IMR-90 (cell line): ENCODE measurements at regions not wholly inside any gene's neighbourhood (a gene's known extent, or its start where the extent isn't known, plus 50 kb on each side); places are given as distances from the start of the nearest gene placed in this dataset.

Experiments used
- ATAC-seq: fragments of 200-7000 bp; cut with Tn5 transposase; 2 replicates; pipeline ENCODE4 v1.9.1; 2020; ENCODE audit warnings: low read depth, mild to moderate bottlenecking, moderate library complexity
- BruUV-seq: library from RNA; stranded (reverse); fragments of 400-500 nt; replicated peaks from 2 replicates; lab custom pipeline; 2021; lab: Mats Ljungman, UMichigan
- CTCF ChIA-PET: fragments of 300-600 bp; formaldehyde crosslinking; extraction: SDS; loops from one replicate; lab custom pipeline; 2021; ENCODE audit warnings: antibody characterized with exemption; lab: Yijun Ruan, JAX
- POLR2A ChIA-PET: fragments of 300-600 bp; sonication (Branson Sonifier 250); formaldehyde crosslinking; loops from one replicate; lab custom pipeline; 2022; ENCODE audit warnings: antibody characterized with exemption; ENCODE audit not compliant: unreplicated experiment; lab: Charles Lee
- DNase-seq: peaks from one replicate; pipeline ENCODE4 v3.0.0; 2013
- H2AFZ ChIP-seq: replicated peaks from 2 replicates; pipeline ENCODE3; 2013; ENCODE audit warnings: low read length, mild to moderate bottlenecking; ENCODE audit not compliant: poor library complexity
- H2AK5ac ChIP-seq: 2 replicates; pipeline ENCODE4 v1.6.1; 2013; ENCODE audit warnings: low read depth, low read length, inconsistent platforms
- H2AK9ac ChIP-seq: replicated peaks from 2 replicates; pipeline ENCODE3; 2013; ENCODE audit warnings: mild to moderate bottlenecking, low read depth, low read length, moderate library complexity; ENCODE audit not compliant: poor library complexity
- H2BK120ac ChIP-seq: 2 replicates; pipeline ENCODE4 v1.6.1; 2013; ENCODE audit warnings: low read depth, low read length, inconsistent platforms
- H2BK15ac ChIP-seq: 3 replicates; pipeline ENCODE4 v1.6.1; 2013; ENCODE audit warnings: low read depth, low read length, inconsistent platforms
- H2BK20ac ChIP-seq: 2 replicates; pipeline ENCODE4 v1.6.1; 2013; ENCODE audit warnings: low read depth, mild to moderate bottlenecking, inconsistent platforms, low read length, moderate library complexity
- H2BK5ac ChIP-seq: 2 replicates; pipeline ENCODE4 v1.6.1; 2013; ENCODE audit warnings: mild to moderate bottlenecking, low read depth, low read length, inconsistent platforms; ENCODE audit not compliant: poor library complexity, severe bottlenecking
- H3K14ac ChIP-seq: replicated peaks from 2 replicates; pipeline ENCODE4 v1.6.1; 2013; ENCODE audit warnings: low read depth, low read length, inconsistent platforms
- H3K18ac ChIP-seq: 2 replicates; pipeline ENCODE4 v1.6.1; 2013; ENCODE audit warnings: low read depth, low read length, control low read depth
- H3K23ac ChIP-seq: 2 replicates; pipeline ENCODE4 v1.6.1; 2013; ENCODE audit warnings: low read depth, low read length, inconsistent platforms
- H3K27ac ChIP-seq: 2 replicates; pipeline ENCODE4 v1.5.1; 2013; ENCODE audit warnings: mild to moderate bottlenecking, control low read depth, low read length; ENCODE audit not compliant: insufficient read depth
- H3K27me3 ChIP-seq: 2 replicates; pipeline ENCODE4 v1.6.1; 2013; ENCODE audit warnings: low read length; ENCODE audit not compliant: control insufficient read depth, insufficient read depth
- H3K36me3 ChIP-seq: 2 replicates; pipeline ENCODE4 v1.6.1; 2013; ENCODE audit warnings: low read length, mixed read lengths; ENCODE audit not compliant: control insufficient read depth, insufficient read depth
- H3K4ac ChIP-seq: 2 replicates; pipeline ENCODE4 v1.6.1; 2013; ENCODE audit warnings: low read depth, low read length, inconsistent platforms
- H3K4me1 ChIP-seq: 2 replicates; pipeline ENCODE4 v1.6.1; 2013; ENCODE audit warnings: low read length, mixed read lengths; ENCODE audit not compliant: control insufficient read depth, insufficient read depth
- H3K4me2 ChIP-seq: 2 replicates; pipeline ENCODE4 v1.6.1; 2013; ENCODE audit warnings: low read depth, mild to moderate bottlenecking, control low read depth, low read length, moderate library complexity
- H3K4me3 ChIP-seq: 2 replicates; pipeline ENCODE4 v1.5.1; 2013; ENCODE audit warnings: low read depth, mild to moderate bottlenecking, control low read depth, low read length, moderate library complexity; ENCODE audit not compliant: insufficient read depth
- H3K56ac ChIP-seq: 2 replicates; pipeline ENCODE4 v1.6.1; 2013; ENCODE audit warnings: low read length, inconsistent platforms; ENCODE audit not compliant: insufficient read depth; ENCODE audit errors: extremely low read depth
- H3K79me1 ChIP-seq, 2 experiments: 2 replicates each; pipeline ENCODE4 v1.6.1; 2013; ENCODE audit warnings: low read length in 2 of 2, inconsistent platforms in 1 of 2, low read depth in 1 of 2
- H3K9ac ChIP-seq: 2 replicates; pipeline ENCODE4 v1.6.1; 2013; ENCODE audit warnings: low read depth, low read length, control low read depth
- H3K9me1 ChIP-seq: 2 replicates; pipeline ENCODE4 v1.6.1; 2013; ENCODE audit warnings: low read length, inconsistent platforms; ENCODE audit not compliant: insufficient read depth
- H3K9me3 ChIP-seq: 2 replicates; pipeline ENCODE4 v1.6.1; 2013; ENCODE audit warnings: low read length; ENCODE audit not compliant: control insufficient read depth, insufficient read depth
- H4K20me1 ChIP-seq: 2 replicates; pipeline ENCODE4 v1.6.1; 2013; ENCODE audit warnings: low read length, inconsistent platforms; ENCODE audit not compliant: insufficient read depth
- H4K5ac ChIP-seq: 2 replicates; pipeline ENCODE4 v1.6.1; 2013; ENCODE audit warnings: mild to moderate bottlenecking, low read depth, low read length, control low read depth
- H4K8ac ChIP-seq, 2 experiments: 2 replicates each; pipeline ENCODE4 v1.6.1; 2013; ENCODE audit warnings: low read depth in 2 of 2, low read length in 2 of 2, control low read depth in 1 of 2, inconsistent platforms in 1 of 2
- H4K91ac ChIP-seq: 2 replicates; pipeline ENCODE4 v1.6.1; 2013; ENCODE audit warnings: low read depth, low read length, inconsistent platforms; ENCODE audit not compliant: insufficient read depth
- BHLHE40 ChIP-seq: fragments of 150-350 bp; IDR thresholded peaks from 2 replicates; pipeline ENCODE4 v1.6.1; 2016; ENCODE audit warnings: mild to moderate bottlenecking, low read depth, low read length
- CEBPB ChIP-seq: IDR thresholded peaks from 2 replicates; pipeline ENCODE4 v1.6.1; 2012; ENCODE audit warnings: low read depth, low read length, improper control_type of control experiment
- CHD1 ChIP-seq: IDR thresholded peaks from 2 replicates; pipeline ENCODE4 v1.6.1; 2012; ENCODE audit warnings: low read depth, low read length, improper control_type of control experiment
- MAFK ChIP-seq: IDR thresholded peaks from 2 replicates; pipeline ENCODE4 v1.6.1; 2012; ENCODE audit warnings: low read depth, low read length, improper control_type of control experiment
- MXI1 ChIP-seq: IDR thresholded peaks from 2 replicates; pipeline ENCODE4 v1.6.1; 2012; ENCODE audit warnings: low read depth, mild to moderate bottlenecking, low read length, moderate library complexity, borderline replicate concordance
- NFE2L2 ChIP-seq: fragments of 150-350 bp; IDR thresholded peaks from 2 replicates; pipeline ENCODE4 v1.6.1; 2016; ENCODE audit warnings: low read depth, mild to moderate bottlenecking, low read length
- POLR2A ChIP-seq: IDR thresholded peaks from 2 replicates; pipeline ENCODE4 v1.6.1; 2012; ENCODE audit warnings: mild to moderate bottlenecking, low read depth, low read length
- RAD21 ChIP-seq: IDR thresholded peaks from 2 replicates; pipeline ENCODE4 v1.6.1; 2012; ENCODE audit warnings: low read length, improper control_type of control experiment
- RCOR1 ChIP-seq: IDR thresholded peaks from 2 replicates; pipeline ENCODE4 v1.6.1; 2012; ENCODE audit warnings: mild to moderate bottlenecking, low read length, improper control_type of control experiment; ENCODE audit not compliant: insufficient replicate concordance
- SMC3 ChIP-seq: fragments of 150-350 bp; IDR thresholded peaks from 2 replicates; pipeline ENCODE4 v1.6.1; 2016; ENCODE audit warnings: low read depth, mild to moderate bottlenecking, antibody characterized with exemption, low read length, moderate library complexity
- WGBS, 2 experiments: methylation state at CpG; one replicate each; pipeline versions ENCODE4 v1.1.5 to v1.1.7; 2013; ENCODE audit warnings: missing lambda C conversion rate in 2 of 2; ENCODE audit not compliant: insufficient read length in 1 of 2; ENCODE audit errors: extremely low coverage in 2 of 2; 5-methylcytosine and 5-hydroxymethylcytosine counted together
- dilution Hi-C: fragments of 300-500 bp; cut with HindIII; formaldehyde crosslinking; loops from one replicate; pipeline ENCODE4 v1.14.3; 2018; ENCODE audit warnings: low sequenced_read_pairs; ENCODE audit not compliant: unreplicated experiment
- in situ Hi-C: fragments of 300-500 bp; cut with MboI; formaldehyde crosslinking; loops from 3 replicates; pipeline ENCODE4 v1.14.3; 2019; ENCODE audit warnings: low sequenced_read_pairs, inconsistent platforms, mixed read lengths
- intact Hi-C: fragments of 100-400 bp; cut with micrococcal nuclease; formaldehyde crosslinking; loops from 2 replicates; pipeline ENCODE4 v1.10.0; 2022
- TF ChIP-seq, protein P1 (sequence below): fragments of 150-350 bp; IDR thresholded peaks from 2 replicates; pipeline ENCODE4 v1.6.1; 2016; ENCODE audit warnings: low read depth, mild to moderate bottlenecking, low read length, moderate library complexity, borderline replicate concordance
- TF ChIP-seq, protein P2 (sequence below): fragments of 150-350 bp; IDR thresholded peaks from 2 replicates; pipeline ENCODE4 v1.6.1; 2017; ENCODE audit warnings: mild to moderate bottlenecking, antibody characterized with exemption, low read length, low read depth
- TF ChIP-seq, protein P3 (sequence below): conservative IDR thresholded peaks from 2 replicates; pipeline ENCODE4 v1.5.1; 2012; ENCODE audit warnings: mild to moderate bottlenecking, low read depth, low read length, improper control_type of control experiment

DNA sequence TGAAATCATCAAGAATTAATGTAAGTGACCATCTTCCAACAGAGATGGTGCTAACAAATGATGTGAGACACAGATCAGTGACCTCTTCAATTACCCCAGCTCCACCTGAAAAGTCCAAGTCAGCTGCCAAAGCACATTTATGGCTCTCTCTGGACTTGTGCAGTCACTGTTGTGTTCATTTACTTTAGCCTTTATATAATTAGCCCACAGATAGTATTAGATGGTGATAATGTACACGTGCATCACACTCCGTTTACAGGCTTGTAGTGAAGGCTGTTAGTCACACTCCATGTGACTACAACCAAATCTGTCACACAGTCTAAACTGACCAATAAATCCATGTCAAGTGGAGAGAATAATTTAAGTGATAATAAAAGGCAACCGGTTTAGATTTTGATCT, 331.5 kb upstream of the IL12A start:
- Histone ChIP-seq H4K91ac (no peak overlapping the region), H4K5ac (no peak overlapping the region), H2BK20ac (no peak overlapping the region), H2AK5ac (no peak overlapping the region), H3K23ac (no peak overlapping the region), H3K56ac (no peak overlapping the region), H3K4me2 (no peak overlapping the region), H3K27ac (no peak overlapping the region), H2BK5ac (no peak overlapping the region), H3K4ac (no peak overlapping the region), H3K9me3 (peaks cover 5% of the 10 kb centered on the region), H4K20me1 (no peaks in the 10 kb centered on the region), H2BK15ac (no peak overlapping the region), H2BK120ac (no peak overlapping the region), H3K4me1 (no peaks in the 10 kb centered on the region), H2AK9ac (no peak overlapping the region), H4K8ac (no peak overlapping the region), H3K9ac (no peak overlapping the region), H3K9me1 (peaks cover 3% of the 10 kb centered on the region; the same call in 1 of the 2 replicates), H2AFZ (no peak overlapping the region), H3K27me3 (no peaks in the 10 kb centered on the region), H3K4me3 (no peak overlapping the region), H3K14ac (no peak overlapping the region), H3K36me3 (no peaks in the 10 kb centered on the region), H3K18ac (no peak overlapping the region), H3K79me1 (no peaks in the 10 kb centered on the region)
- DNase-seq (no peak), ATAC-seq (no peak)
- CTCF ChIA-PET, result no interaction called here
- TF ChIP-seq MAFK (no peak), RAD21 (no peak), CHD1 (no peak), NFE2L2 (no peak), POLR2A (no peak), CEBPB (no peak), MXI1 (no peak), SMC3 (no peak), RCOR1 (no peak), BHLHE40 (no peak)
- TF ChIP-seq, protein P1, sequence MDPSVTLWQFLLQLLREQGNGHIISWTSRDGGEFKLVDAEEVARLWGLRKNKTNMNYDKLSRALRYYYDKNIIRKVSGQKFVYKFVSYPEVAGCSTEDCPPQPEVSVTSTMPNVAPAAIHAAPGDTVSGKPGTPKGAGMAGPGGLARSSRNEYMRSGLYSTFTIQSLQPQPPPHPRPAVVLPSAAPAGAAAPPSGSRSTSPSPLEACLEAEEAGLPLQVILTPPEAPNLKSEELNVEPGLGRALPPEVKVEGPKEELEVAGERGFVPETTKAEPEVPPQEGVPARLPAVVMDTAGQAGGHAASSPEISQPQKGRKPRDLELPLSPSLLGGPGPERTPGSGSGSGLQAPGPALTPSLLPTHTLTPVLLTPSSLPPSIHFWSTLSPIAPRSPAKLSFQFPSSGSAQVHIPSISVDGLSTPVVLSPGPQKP, result no peak
- TF ChIP-seq, protein P2, sequence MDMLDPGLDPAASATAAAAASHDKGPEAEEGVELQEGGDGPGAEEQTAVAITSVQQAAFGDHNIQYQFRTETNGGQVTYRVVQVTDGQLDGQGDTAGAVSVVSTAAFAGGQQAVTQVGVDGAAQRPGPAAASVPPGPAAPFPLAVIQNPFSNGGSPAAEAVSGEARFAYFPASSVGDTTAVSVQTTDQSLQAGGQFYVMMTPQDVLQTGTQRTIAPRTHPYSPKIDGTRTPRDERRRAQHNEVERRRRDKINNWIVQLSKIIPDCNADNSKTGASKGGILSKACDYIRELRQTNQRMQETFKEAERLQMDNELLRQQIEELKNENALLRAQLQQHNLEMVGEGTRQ, result no peak
- TF ChIP-seq, protein P3, sequence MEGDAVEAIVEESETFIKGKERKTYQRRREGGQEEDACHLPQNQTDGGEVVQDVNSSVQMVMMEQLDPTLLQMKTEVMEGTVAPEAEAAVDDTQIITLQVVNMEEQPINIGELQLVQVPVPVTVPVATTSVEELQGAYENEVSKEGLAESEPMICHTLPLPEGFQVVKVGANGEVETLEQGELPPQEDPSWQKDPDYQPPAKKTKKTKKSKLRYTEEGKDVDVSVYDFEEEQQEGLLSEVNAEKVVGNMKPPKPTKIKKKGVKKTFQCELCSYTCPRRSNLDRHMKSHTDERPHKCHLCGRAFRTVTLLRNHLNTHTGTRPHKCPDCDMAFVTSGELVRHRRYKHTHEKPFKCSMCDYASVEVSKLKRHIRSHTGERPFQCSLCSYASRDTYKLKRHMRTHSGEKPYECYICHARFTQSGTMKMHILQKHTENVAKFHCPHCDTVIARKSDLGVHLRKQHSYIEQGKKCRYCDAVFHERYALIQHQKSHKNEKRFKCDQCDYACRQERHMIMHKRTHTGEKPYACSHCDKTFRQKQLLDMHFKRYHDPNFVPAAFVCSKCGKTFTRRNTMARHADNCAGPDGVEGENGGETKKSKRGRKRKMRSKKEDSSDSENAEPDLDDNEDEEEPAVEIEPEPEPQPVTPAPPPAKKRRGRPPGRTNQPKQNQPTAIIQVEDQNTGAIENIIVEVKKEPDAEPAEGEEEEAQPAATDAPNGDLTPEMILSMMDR, result no peak
- BruUV-seq, result no TSS peak
- intact Hi-C loops (no loop called here), in situ Hi-C loops (no loop called here), dilution Hi-C loops (no loop called here)
- WGBS, 2 experiments, result no CpG with 5 or more reads among the region's 3 CpGs
- POLR2A ChIA-PET, result no interaction called here
